SK-N-SH treated with all-trans-retinoic acid at 6 μM for 48 hours (cell line): ENCODE measurements at regions not wholly inside any gene's neighbourhood (a gene's known extent, or its start where the extent isn't known, plus 50 kb on each side); places are given as distances from the start of the nearest gene placed in this dataset.

Source experiments
- BACH2 ChIP-seq: fragments of 250-450 bp; sonication (Bioruptor Pico); IDR thresholded peaks from 2 replicates; pipeline ENCODE4 v1.9.0; 2021; ENCODE audit warnings: mild to moderate bottlenecking, borderline replicate concordance
- PATZ1 ChIP-seq: fragments of 250-450 bp; sonication (Bioruptor Pico); IDR thresholded peaks from 2 replicates; pipeline ENCODE4 v1.8.0; 2020; ENCODE audit warnings: mild to moderate bottlenecking, moderate library complexity, borderline replicate concordance

GRCh38 chr2:37769551-37769950 lies 98.1 kb upstream of the CDC42EP3 start:
- TF ChIP-seq PATZ1, result no peak
- no peak for TF ChIP-seq BACH2 (CRISPR knock-in tag)
